GM12874 (cell line): ENCODE measurements at regions not wholly inside any gene's neighbourhood (a gene's known extent, or its start where the extent isn't known, plus 50 kb on each side); places are given as distances from the start of the nearest gene placed in this dataset.

Experiments
- CTCF ChIP-seq: IDR thresholded peaks from 2 replicates; pipeline ENCODE4 v1.5.1; 2011; ENCODE audit warnings: low read depth, mild to moderate bottlenecking, control low read depth, low read length, moderate library complexity; ENCODE audit not compliant: insufficient read depth

- no peak for TF ChIP-seq CTCF
These were observed 102.3 kb upstream of the CPSF6 start for GRCh38 chr12:69136931-69137613.

DNA sequence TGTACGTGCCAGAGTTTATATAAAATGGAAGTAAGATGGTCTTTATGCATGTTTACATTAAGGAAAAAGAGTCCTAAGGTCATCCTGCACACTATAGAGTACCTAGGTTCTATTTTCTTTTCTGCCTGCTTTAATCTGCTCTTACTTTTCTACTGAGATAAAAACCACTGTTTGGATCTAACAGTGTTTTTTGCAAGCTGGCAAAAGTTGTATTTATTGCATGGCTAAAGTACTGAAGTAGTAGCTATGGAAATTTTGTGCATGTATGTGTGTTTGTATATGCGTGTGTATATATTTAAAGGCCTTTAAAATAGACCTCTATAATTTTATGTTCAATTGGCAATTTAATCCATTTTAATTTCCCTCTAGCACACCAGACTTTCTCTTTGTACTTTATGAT is 98.3 kb upstream of the CPSF6 start:
- no peak for TF ChIP-seq CTCF

DNA sequence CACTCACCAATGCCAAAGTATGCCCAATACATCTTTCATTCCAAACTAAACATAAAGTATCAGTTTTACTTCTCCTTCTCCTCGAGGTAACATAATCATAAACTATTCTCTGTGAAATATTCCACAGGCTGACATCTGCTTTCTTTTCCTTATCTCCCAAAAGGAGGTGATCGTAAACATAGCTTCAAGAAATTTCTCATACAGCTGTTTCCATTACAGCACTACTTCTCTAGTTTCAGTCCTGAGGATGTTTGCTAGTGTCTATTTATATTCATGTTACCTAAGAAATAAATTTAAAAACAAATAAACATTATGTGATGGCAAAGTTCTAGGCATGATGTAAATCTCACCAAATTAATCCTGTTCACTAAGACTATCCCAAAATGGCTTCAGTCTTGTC is 90.1 kb upstream of the CPSF6 start:
- no peak for TF ChIP-seq CTCF

DNA sequence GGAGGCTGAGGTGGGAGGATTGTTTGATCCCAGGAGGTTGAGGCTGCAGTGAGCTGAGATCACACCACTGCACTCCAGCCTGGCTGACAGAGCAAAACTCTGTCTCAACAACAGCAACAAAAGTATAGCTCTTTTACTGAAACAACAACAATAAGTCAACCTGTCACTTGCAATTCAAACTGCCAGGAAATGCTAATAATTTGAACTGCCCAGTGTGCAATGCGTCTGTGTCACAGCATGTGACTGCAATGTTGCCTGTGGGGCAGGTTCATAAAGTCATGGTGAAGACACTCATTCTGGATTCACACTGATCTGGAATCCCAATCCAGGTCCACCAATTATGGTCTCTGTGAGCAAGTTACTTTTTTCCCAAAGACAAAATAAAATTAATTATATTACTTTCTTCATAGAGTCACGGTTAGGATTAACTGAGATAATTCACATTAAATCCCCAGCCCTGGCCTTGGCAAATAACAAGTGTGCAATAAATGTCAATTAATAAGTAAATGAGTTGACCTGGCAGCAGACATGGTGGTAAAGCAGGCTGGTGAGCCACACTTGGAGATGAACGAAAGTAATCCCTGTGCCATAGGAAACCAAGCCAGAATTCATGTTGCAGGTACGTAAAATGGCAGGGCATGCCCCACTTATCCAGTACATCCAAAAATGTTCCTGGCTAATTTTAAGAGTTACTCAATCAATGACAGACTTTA is 89.1 kb upstream of the CPSF6 start:
- TF ChIP-seq CTCF, result no peak

DNA sequence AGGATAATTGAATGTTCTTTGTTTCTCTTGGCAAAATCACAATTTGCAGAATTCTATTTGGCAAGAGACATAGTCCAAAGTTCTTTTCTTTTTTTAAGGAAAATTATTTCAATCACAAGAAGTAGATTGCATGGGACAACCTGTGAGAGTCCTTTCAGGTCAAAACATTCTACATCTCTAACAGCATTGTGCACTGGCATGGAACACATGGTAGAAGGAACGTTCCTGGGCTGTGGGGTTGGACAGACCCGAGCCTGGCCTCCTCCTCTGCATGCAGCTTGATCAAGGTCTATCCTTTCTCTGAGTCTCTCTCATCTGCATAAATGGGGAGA is 88.6 kb upstream of the CPSF6 start:
- TF ChIP-seq CTCF, result no peak

DNA sequence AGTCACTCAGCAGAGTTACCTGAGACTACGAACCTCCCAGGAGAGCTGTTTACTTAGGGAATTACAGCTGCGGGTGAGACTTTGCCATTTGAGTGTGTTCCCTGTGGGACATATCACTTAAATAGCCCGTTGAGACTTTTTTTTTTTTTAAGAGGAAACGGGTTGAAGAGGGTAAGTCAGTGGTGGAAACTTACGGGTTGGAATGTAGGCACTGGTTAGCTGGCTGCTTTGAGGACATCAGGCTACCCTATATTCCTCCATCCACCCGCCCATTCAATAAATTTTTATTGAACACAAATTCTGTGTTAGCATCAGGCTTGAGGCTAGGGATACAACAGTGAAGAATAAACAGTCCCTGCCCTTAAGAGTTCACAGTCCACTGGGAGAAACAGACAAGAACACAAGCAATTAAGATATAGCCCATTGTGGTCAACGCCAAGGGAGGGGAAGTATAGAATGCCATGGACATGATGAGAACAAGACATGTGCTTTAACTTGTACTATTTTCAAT is 88.1 kb upstream of the CPSF6 start:
- TF ChIP-seq CTCF, result no peak

GRCh38 chr12:69154585-69155363 is 84.6 kb upstream of the CPSF6 start:
- TF ChIP-seq CTCF, result peak; percentile 82
